GM12872 (cell line): ENCODE measurements at regions not wholly inside any gene's neighbourhood (a gene's known extent, or its start where the extent isn't known, plus 50 kb on each side); places are given as distances from the start of the nearest gene placed in this dataset.

Experiments used
- CTCF ChIP-seq: IDR thresholded peaks from 3 replicates; pipeline ENCODE4 v1.5.1; 2011; ENCODE audit warnings: low read depth, mild to moderate bottlenecking, low read length, moderate library complexity; ENCODE audit not compliant: insufficient read depth

GRCh38 chr3:72651498-72651897 lies 196.7 kb downstream of the SHQ1 start:
- TF ChIP-seq CTCF: no peak

GRCh38 chr3:72646263-72646662 lies 202.0 kb downstream of the SHQ1 start:
- no peak for TF ChIP-seq CTCF

GRCh38 chr3:72641684-72642083 lies 206.6 kb downstream of the SHQ1 start:
- no peak for TF ChIP-seq CTCF

GRCh38 chr3:72641072-72641471 lies 207.2 kb downstream of the SHQ1 start:
- TF ChIP-seq CTCF: no peak

- no peak for TF ChIP-seq CTCF
Observed at GRCh38 chr3:72636969-72637597, 211.2 kb downstream of the SHQ1 start.

GRCh38 chr3:72635551-72635950 lies 212.7 kb downstream of the SHQ1 start:
- TF ChIP-seq CTCF: no peak

- TF ChIP-seq CTCF: no peak
Observed at GRCh38 chr3:72634128-72634527, 214.1 kb downstream of the SHQ1 start.
